ENCODE measurements at regions not wholly inside any gene's neighbourhood (a gene's known extent, or its start where the extent isn't known, plus 50 kb on each side); places are given as distances from the start of the nearest gene placed in this dataset.

- intact Hi-C loops (cut with DNase I) = no loop called here
- DNase-seq (ENCODE audit: low spot score) = peak; percentile 55
Measured at GRCh38 chr2:239674981-239675825, 274.4 kb upstream of the HDAC4 start.

DNA sequence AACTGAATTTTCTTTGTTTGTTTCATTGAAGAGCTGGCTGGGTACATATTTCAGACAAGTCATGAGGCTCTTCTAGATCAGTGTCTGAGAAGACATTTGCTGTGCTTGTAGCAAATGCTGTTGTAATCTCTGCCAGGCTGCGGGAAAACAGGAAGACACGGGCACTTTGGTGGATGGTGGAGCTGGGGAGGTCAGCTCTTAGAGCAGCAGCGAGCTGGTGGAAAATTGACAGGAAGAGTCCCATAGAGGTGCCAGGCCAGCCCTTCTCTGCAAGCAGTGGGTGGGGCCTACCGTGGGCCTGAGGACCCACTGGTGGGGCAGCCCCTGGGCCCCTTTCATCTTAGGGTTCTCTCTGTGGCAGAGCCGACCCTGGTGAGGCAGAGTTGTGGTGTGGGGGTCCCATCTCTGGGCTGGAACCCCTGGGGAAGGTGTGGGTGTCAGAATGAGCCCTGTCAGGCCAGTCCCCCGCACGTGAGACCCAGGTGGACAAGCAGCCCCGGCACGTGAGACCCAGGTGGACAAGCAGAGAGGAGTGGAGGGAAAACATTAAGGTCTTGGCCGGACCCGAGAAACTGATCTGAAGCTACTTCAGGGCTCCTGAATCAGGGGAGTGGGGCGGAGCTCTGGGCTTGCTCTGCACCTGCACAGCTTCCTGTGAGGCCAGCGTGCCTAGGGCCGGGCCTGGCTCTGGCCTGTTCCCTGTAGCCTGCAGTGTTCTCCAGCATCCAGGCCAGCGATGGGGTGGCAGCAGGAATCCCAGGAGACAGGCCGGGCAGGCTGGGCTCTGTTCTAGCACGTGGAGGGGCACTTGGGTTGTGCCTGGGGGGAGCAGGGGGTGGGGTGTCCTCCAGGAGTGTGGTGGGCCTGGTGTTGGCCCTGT, 273.5 kb upstream of the HDAC4 start:
- peak; percentile 66 for DNase-seq (ENCODE audit: low spot score)
- intact Hi-C loops (cut with DNase I) = no loop called here

DNA sequence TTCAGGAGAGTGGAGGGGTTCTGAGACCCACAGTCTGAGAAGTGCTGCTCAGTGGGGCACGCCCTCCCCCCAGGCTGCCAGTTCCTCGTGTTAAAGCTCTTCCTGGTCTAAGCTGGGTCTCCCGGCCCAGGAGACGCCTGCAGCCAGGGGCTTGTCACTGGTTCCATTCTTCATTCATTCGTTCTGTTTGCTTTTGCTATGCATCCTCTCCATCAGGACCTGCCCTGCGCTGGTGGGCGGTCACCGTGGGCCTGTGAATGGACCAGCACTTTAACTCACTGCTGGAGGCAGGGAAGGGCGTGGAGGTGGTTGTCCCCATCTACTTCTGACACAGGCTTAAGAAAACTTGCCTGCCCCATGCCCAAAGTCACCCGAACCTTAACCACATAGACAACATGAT, 272.8 kb upstream of the HDAC4 start:
- peak; percentile 43 for DNase-seq (ENCODE audit: low spot score)
- intact Hi-C loops (cut with DNase I) = no loop called here

- intact Hi-C loops (cut with DNase I) = no loop called here
- DNase-seq (ENCODE audit: low spot score) = peak; percentile 59
Measured at GRCh38 chr2:239671916-239672849, 271.4 kb upstream of the HDAC4 start.

GRCh38 chr2:239671471-239671870, 270.7 kb upstream of the HDAC4 start:
- peak; percentile 31 for DNase-seq (ENCODE audit: low spot score)
- intact Hi-C loops (cut with DNase I) = no loop called here

DNA sequence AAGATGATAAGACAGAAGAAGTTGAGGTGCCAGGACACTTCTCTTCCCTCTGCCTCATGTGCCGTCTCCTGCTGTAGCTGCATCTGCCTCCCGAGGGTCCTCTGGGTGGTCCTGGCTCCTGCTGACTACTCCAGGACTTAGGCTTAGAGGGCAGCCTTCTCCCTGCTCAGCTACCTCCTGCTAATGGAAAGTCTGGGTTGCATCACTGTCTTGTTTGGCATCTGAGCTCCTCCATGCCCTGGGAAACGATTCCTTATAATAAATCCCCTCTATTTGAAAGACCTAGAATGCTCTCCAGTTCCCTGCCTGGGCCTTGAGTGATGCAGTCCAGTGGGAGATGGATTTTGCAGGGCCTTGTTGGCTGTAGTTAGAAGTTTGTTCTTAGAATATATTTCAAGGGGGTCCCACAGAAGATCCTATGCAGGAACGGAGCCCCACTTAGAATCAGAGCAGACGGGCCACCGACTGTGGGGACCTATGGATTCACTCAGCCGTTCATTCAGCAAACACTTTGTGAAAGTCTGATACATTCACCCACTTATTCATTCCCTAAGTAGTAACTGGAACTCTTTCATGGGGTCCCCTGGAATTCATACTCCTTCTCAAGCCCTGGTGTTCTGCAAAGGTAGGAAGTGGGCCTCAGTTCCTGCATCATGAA, 269.8 kb upstream of the HDAC4 start:
- intact Hi-C loops (cut with DNase I) = no loop called here
- DNase-seq (ENCODE audit: low spot score) = peak; percentile 36

- peak; percentile 59 for DNase-seq (ENCODE audit: low spot score)
- intact Hi-C loops (cut with DNase I) = no loop called here
Measured at GRCh38 chr2:239669899-239670460, 269.2 kb upstream of the HDAC4 start.

GRCh38 chr2:239669181-239669898, 268.5 kb upstream of the HDAC4 start:
- peak; percentile 64 for DNase-seq (ENCODE audit: low spot score)
- intact Hi-C loops (cut with DNase I) = no loop called here

GRCh38 chr2:239668651-239669050, 267.8 kb upstream of the HDAC4 start:
- intact Hi-C loops (cut with DNase I) = no loop called here
- DNase-seq (ENCODE audit: low spot score) = peak; percentile 61

- intact Hi-C loops (cut with DNase I) = no loop called here
Measured at GRCh38 chr2:239668042-239668441, 267.2 kb upstream of the HDAC4 start.

GRCh38 chr2:239667431-239667985, 266.7 kb upstream of the HDAC4 start:
- DNase-seq (ENCODE audit: low spot score) = no peak

More at GRCh38 chr2:239668042-239668441, 267.2 kb upstream of the HDAC4 start:
- DNase-seq (ENCODE audit: low spot score) = peak; percentile 29

GRCh38 chr2:239666855-239667376, 266.1 kb upstream of the HDAC4 start:
- intact Hi-C loops (cut with DNase I) = no loop called here
- DNase-seq (ENCODE audit: low spot score) = no peak

More at GRCh38 chr2:239667431-239667985, 266.7 kb upstream of the HDAC4 start:
- intact Hi-C loops (cut with DNase I) = no loop called here

- intact Hi-C loops (cut with DNase I) = no loop called here
- no peak for DNase-seq (ENCODE audit: low spot score)
Measured at GRCh38 chr2:239666053-239666854, 265.4 kb upstream of the HDAC4 start.

DNA sequence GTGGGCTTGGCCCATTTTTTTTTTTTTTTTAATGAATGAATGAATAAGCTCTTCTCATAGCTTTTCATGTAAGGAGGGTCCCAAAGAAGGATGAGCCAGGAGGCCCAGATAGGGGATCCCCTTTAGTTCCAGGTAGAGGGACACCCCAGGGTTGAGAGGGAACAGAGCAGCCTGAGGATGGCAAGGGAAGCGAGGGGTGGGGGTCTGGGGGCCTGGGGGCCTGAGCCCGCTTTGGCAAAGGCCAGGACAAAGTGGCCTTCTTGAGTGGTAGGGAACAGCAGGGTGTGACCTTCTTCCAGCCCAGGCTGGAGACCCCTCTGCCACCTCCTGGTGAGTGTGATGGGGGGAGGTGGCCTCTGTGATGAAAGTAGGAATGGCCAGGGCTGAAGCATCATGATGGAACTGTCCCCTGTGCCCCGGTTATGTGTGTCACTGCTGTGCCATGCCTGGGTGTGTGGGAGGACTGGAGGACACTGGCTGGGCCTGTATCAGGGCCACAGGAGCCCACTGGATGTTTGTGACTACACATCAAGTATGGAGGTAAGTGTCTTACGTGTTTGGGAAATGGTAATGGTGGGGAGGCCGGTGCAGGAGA, 263.5 kb upstream of the HDAC4 start:
- intact Hi-C loops (cut with DNase I) = no loop called here
- DNase-seq (ENCODE audit: low spot score) = no peak

DNA sequence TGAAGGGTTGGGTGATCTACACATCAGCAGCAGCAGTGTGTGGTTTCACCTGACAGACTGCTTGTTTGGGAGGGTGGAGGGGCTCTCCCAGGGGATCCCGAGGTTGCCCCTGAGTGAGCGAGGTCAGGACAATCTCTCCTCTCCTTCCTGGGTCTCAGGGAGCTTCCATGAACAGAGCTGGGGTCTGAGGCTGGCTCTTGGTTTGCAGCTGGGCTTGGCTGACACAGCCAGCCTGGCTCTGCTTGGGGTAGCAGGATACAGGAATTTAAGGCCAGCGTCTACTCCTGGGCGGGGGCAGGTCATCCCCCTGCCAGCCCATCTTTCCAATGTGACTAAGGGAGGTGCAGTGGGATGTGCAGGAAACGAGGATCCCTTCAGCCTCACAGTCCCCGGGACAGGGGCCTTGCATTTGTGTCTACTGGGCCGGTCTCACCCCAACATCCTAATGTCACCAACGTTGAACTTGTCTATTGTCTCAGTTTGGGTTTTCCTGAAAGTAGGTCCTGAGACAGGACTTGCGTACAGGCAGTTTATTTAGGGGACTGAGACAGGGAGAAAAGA, 262.6 kb upstream of the HDAC4 start:
- intact Hi-C loops (cut with DNase I) = no loop called here
- DNase-seq (ENCODE audit: low spot score) = no peak
